Hepatocyte (in vitro differentiated cells): ENCODE measurements at regions not wholly inside any gene's neighbourhood (a gene's known extent, or its start where the extent isn't known, plus 50 kb on each side); places are given as distances from the start of the nearest gene placed in this dataset.

Experiments used
- CTCF ChIP-seq: fragments of 200-600 bp; sonication (generic); IDR thresholded peaks from 2 replicates; pipeline ENCODE4 v1.5.1; 2016; ENCODE audit warnings: antibody characterized with exemption, mild to moderate bottlenecking; ENCODE audit not compliant: poor library complexity
- EZH2 ChIP-seq: fragments of 200-600 bp; sonication (generic); IDR thresholded peaks from 2 replicates; pipeline ENCODE4 v1.6.1; 2016; ENCODE audit warnings: antibody characterized with exemption, mild to moderate bottlenecking, borderline replicate concordance

GRCh38 chr21:24514081-24514733 is 1093.1 kb downstream of the MRPL39 start:
- TF ChIP-seq CTCF, result peak; percentile 51
- TF ChIP-seq EZH2, result no peak
